ENCODE measurements at regions not wholly inside any gene's neighbourhood (a gene's known extent, or its start where the extent isn't known, plus 50 kb on each side); places are given as distances from the start of the nearest gene placed in this dataset.
"Not testable (repeated sequence)": the region's sequence is repeated elsewhere in the genome, so short reads cannot be mapped to it uniquely, and the experiment has no call there.

- Mint-ChIP-seq H3K9me3 (peaks cover 10% of the 10 kb centered on the region), H3K36me3 (no peaks in the 10 kb centered on the region), H3K4me1 (no peaks in the 10 kb centered on the region), H3K27ac (no peak overlapping the region), H3K4me3 (no peak overlapping the region)
- ATAC-seq = no peak
- DNase-seq (ENCODE audit: low spot score in 2 of 2) = no peak
Observed at GRCh38 chr18:66949419-66949818, 345.5 kb upstream of the CDH19 start.

- Mint-ChIP-seq H3K4me3 (no peak overlapping the region), H3K4me1 (no peaks in the 10 kb centered on the region), H3K27ac (no peak overlapping the region), H3K9me3 (peaks cover 5% of the 10 kb centered on the region), H3K36me3 (no peaks in the 10 kb centered on the region)
- ATAC-seq (no peak), DNase-seq (ENCODE audit: low spot score in 2 of 2) (no peak)
Observed at GRCh38 chr18:66937546-66937945, 333.7 kb upstream of the CDH19 start.

GRCh38 chr18:66931010-66931409 lies 327.1 kb upstream of the CDH19 start:
- ATAC-seq (no peak), DNase-seq (ENCODE audit: low spot score in 2 of 2) (no peak)
- H3K27ac Mint-ChIP-seq = no peak overlapping the region
- no peaks in the 10 kb centered on the region for H3K4me1 Mint-ChIP-seq
- H3K9me3 Mint-ChIP-seq = peaks cover 9% of the 10 kb centered on the region
- no peak overlapping the region for H3K4me3 Mint-ChIP-seq
- no peaks in the 10 kb centered on the region for H3K36me3 Mint-ChIP-seq

- ATAC-seq (no peak), DNase-seq (ENCODE audit: low spot score in 2 of 2) (no peak)
- Mint-ChIP-seq H3K36me3 (no peaks in the 10 kb centered on the region), H3K9me3 (peaks cover 3% of the 10 kb centered on the region), H3K4me3 (no peak overlapping the region), H3K27ac (no peak overlapping the region), H3K4me1 (no peaks in the 10 kb centered on the region)
Observed at GRCh38 chr18:66916834-66917233, 312.9 kb upstream of the CDH19 start.

GRCh38 chr18:66900837-66901236 lies 296.9 kb upstream of the CDH19 start:
- ATAC-seq (no peak), DNase-seq (ENCODE audit: low spot score in 2 of 2) (no peak)
- H3K27ac Mint-ChIP-seq = no peak overlapping the region
- H3K4me1 Mint-ChIP-seq = no peaks in the 10 kb centered on the region
- peaks cover 3% of the 10 kb centered on the region for H3K9me3 Mint-ChIP-seq
- H3K4me3 Mint-ChIP-seq = no peak overlapping the region
- H3K36me3 Mint-ChIP-seq = no peaks in the 10 kb centered on the region

- peaks cover 9% of the 10 kb centered on the region for H3K9me3 Mint-ChIP-seq
- no peak overlapping the region for H3K4me3 Mint-ChIP-seq
- no peak for DNase-seq (ENCODE audit: low spot score in 2 of 2)
- no peak overlapping the region for H3K27ac Mint-ChIP-seq
- no peaks in the 10 kb centered on the region for H3K36me3 Mint-ChIP-seq
- no peaks in the 10 kb centered on the region for H3K4me1 Mint-ChIP-seq
- no peak for ATAC-seq
Observed at GRCh38 chr18:66895631-66896030, 291.7 kb upstream of the CDH19 start.

GRCh38 chr18:66894851-66895250 lies 291.0 kb upstream of the CDH19 start:
- Mint-ChIP-seq H3K27ac (no peak overlapping the region), H3K4me3 (no peak overlapping the region), H3K4me1 (no peaks in the 10 kb centered on the region), H3K9me3 (peaks cover 5% of the 10 kb centered on the region), H3K36me3 (no peaks in the 10 kb centered on the region)
- no peak for ATAC-seq
- DNase-seq (ENCODE audit: low spot score in 2 of 2) = no peak

- H3K36me3 Mint-ChIP-seq; ATAC-seq; DNase-seq (ENCODE audit: low spot score in 2 of 2): not testable (repeated sequence)
Observed at GRCh38 chr18:66892388-66892787, 288.5 kb upstream of the CDH19 start.

GRCh38 chr18:66874812-66875474 lies 271.1 kb upstream of the CDH19 start:
- DNase-seq (ENCODE audit: low spot score in 2 of 2) (no peak), ATAC-seq (no peak)
- Mint-ChIP-seq H3K9me3 (peaks cover 3% of the 10 kb centered on the region), H3K4me1 (no peaks in the 10 kb centered on the region), H3K27ac (no peak overlapping the region), H3K4me3 (no peak overlapping the region), H3K36me3 (no peaks in the 10 kb centered on the region)

More at GRCh38 chr18:66892388-66892787, 288.5 kb upstream of the CDH19 start:
- not testable (repeated sequence) for H3K27ac Mint-ChIP-seq, H3K4me1 Mint-ChIP-seq, H3K9me3 Mint-ChIP-seq, H3K4me3 Mint-ChIP-seq

- no peak overlapping the region for H3K4me3 Mint-ChIP-seq
- peaks cover 7% of the 10 kb centered on the region for H3K9me3 Mint-ChIP-seq
- H3K27ac Mint-ChIP-seq = no peak overlapping the region
- no peaks in the 10 kb centered on the region for H3K4me1 Mint-ChIP-seq
- DNase-seq (ENCODE audit: low spot score in 2 of 2) = no peak
- no peak for ATAC-seq
- no peaks in the 10 kb centered on the region for H3K36me3 Mint-ChIP-seq
Observed at GRCh38 chr18:66874375-66874774, 270.5 kb upstream of the CDH19 start.

GRCh38 chr18:66873899-66874298 lies 270.0 kb upstream of the CDH19 start:
- Mint-ChIP-seq H3K9me3 (peaks cover 7% of the 10 kb centered on the region), H3K27ac (no peak overlapping the region), H3K4me1 (no peaks in the 10 kb centered on the region), H3K4me3 (no peak overlapping the region), H3K36me3 (no peaks in the 10 kb centered on the region)
- DNase-seq (ENCODE audit: low spot score in 2 of 2) = no peak
- no peak for ATAC-seq

GRCh38 chr18:66872277-66872676 lies 268.4 kb upstream of the CDH19 start:
- no peak overlapping the region for H3K4me3 Mint-ChIP-seq
- peaks cover 6% of the 10 kb centered on the region for H3K9me3 Mint-ChIP-seq
- no peaks in the 10 kb centered on the region for H3K4me1 Mint-ChIP-seq
- H3K36me3 Mint-ChIP-seq = no peaks in the 10 kb centered on the region
- ATAC-seq = no peak
- no peak overlapping the region for H3K27ac Mint-ChIP-seq
- no peak for DNase-seq (ENCODE audit: low spot score in 2 of 2)

GRCh38 chr18:66867653-66868052 lies 263.8 kb upstream of the CDH19 start:
- DNase-seq (ENCODE audit: low spot score in 2 of 2) (no peak), ATAC-seq (no peak)
- Mint-ChIP-seq H3K4me1 (no peaks in the 10 kb centered on the region), H3K9me3 (peaks cover 8% of the 10 kb centered on the region), H3K36me3 (no peaks in the 10 kb centered on the region), H3K4me3 (no peak overlapping the region), H3K27ac (no peak overlapping the region)

GRCh38 chr18:66866427-66866940 lies 262.6 kb upstream of the CDH19 start:
- DNase-seq (ENCODE audit: low spot score in 2 of 2); H3K27ac Mint-ChIP-seq; H3K36me3 Mint-ChIP-seq; ATAC-seq; H3K9me3 Mint-ChIP-seq; H3K4me3 Mint-ChIP-seq; H3K4me1 Mint-ChIP-seq: not testable (repeated sequence)

- Mint-ChIP-seq H3K9me3 (no peaks in the 10 kb centered on the region), H3K27ac (no peak overlapping the region), H3K4me1 (no peaks in the 10 kb centered on the region), H3K36me3 (no peaks in the 10 kb centered on the region), H3K4me3 (no peak overlapping the region)
- DNase-seq (ENCODE audit: low spot score in 2 of 2) = no peak
- peak; percentile 37 for ATAC-seq
Observed at GRCh38 chr18:66838340-66838987, 234.6 kb upstream of the CDH19 start.

- DNase-seq (ENCODE audit: low spot score in 2 of 2) (no peak), ATAC-seq (no peak)
- H3K27ac Mint-ChIP-seq = no peak overlapping the region
- peaks cover 3% of the 10 kb centered on the region for H3K9me3 Mint-ChIP-seq
- no peaks in the 10 kb centered on the region for H3K4me1 Mint-ChIP-seq
- H3K4me3 Mint-ChIP-seq = no peak overlapping the region
- no peaks in the 10 kb centered on the region for H3K36me3 Mint-ChIP-seq
Observed at GRCh38 chr18:66833646-66834045, 229.8 kb upstream of the CDH19 start.
